ENCODE measurements at regions not wholly inside any gene's neighbourhood (a gene's known extent, or its start where the extent isn't known, plus 50 kb on each side); places are given as distances from the start of the nearest gene placed in this dataset.

DNA sequence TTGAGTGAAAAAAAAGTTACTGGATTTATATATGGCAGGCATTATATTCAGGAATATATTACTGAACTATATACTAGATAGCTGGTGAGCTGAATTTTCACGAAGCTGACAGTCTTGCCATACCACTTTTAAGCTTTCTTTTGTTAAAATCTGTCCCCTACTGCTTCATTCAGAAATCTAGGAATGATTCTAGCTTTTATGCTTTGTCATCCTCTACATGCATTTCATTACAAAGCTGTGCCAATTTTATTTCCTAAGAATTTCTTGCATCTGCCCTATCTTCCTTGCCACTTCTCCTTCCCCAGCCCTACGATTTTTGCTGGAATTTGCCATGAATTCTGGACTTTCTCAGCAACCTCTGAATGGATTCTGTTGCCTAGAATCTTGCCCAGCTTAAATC is 158.5 kb upstream of the ADGRB3 start:
- TF ChIP-seq, protein P1, sequence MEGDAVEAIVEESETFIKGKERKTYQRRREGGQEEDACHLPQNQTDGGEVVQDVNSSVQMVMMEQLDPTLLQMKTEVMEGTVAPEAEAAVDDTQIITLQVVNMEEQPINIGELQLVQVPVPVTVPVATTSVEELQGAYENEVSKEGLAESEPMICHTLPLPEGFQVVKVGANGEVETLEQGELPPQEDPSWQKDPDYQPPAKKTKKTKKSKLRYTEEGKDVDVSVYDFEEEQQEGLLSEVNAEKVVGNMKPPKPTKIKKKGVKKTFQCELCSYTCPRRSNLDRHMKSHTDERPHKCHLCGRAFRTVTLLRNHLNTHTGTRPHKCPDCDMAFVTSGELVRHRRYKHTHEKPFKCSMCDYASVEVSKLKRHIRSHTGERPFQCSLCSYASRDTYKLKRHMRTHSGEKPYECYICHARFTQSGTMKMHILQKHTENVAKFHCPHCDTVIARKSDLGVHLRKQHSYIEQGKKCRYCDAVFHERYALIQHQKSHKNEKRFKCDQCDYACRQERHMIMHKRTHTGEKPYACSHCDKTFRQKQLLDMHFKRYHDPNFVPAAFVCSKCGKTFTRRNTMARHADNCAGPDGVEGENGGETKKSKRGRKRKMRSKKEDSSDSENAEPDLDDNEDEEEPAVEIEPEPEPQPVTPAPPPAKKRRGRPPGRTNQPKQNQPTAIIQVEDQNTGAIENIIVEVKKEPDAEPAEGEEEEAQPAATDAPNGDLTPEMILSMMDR (IDR thresholded peaks at IDR 0.05; ENCODE audit: low read depth, low read length, missing control alignments), result no peak

DNA sequence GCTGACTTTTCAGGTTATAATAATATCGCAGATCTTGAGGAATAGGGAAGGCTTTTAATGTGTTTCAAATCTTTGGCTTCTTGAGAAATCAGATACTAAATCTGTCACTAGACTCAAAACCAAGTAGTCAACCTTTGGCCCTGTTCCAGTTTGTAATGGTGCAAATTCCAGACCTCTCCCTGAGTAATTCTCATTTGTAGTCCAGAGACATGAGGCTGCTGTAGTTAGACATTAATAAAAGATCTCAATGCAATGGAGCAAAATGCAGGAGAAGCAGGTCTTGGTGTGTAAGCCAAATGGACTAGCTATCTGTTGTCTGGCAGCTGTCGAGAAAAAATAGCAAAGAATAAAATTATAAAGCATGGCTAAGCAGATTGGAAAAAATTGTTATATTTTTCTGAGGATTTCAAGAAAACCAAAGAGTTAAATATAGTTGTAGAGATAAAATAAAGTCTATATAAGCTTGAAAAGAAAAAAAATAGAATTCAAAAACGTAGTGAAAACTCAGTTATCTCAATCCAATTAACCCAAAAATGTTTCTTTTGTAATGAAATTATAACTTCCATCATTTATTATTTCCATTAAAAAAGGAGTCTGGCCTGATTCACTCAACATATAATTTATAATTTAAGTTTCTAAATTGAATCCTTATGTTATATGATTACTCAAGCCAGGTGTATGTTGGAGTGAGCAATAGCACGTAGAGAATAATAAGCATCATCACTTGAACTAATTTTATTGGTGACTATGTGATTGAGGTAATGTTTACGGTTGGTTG is 161.5 kb upstream of the ADGRB3 start:
- H3K36me3 ChIP-seq (replicated peaks), result no peaks in the 10 kb centered on the region
- DNase-seq, result peak; percentile 0
- H3K4me3 ChIP-seq (ENCODE audit: low read depth, low read length), result no peak overlapping the region
- H3K27ac ChIP-seq, result no peak overlapping the region
- in situ Hi-C loops (cut with HindIII; ENCODE audit: low pct_ligation_motif_present, low sequenced_read_pairs), result no loop called here
- no peaks in the 10 kb centered on the region for H3K27me3 ChIP-seq (replicated peaks)
- TF ChIP-seq, protein P1 (IDR thresholded peaks at IDR 0.05; ENCODE audit: low read depth, low read length, missing control alignments), result no peak

More for the DNA sequence above, 158.5 kb upstream of the ADGRB3 start:
- no peak for DNase-seq
- H3K27me3 ChIP-seq (replicated peaks), result no peaks in the 10 kb centered on the region
- H3K36me3 ChIP-seq (replicated peaks), result no peaks in the 10 kb centered on the region
- H3K27ac ChIP-seq, result no peak overlapping the region
- H3K4me3 ChIP-seq (ENCODE audit: low read depth, low read length), result no peak overlapping the region
- in situ Hi-C loops (cut with HindIII; ENCODE audit: low pct_ligation_motif_present, low sequenced_read_pairs), result no loop called here

DNA sequence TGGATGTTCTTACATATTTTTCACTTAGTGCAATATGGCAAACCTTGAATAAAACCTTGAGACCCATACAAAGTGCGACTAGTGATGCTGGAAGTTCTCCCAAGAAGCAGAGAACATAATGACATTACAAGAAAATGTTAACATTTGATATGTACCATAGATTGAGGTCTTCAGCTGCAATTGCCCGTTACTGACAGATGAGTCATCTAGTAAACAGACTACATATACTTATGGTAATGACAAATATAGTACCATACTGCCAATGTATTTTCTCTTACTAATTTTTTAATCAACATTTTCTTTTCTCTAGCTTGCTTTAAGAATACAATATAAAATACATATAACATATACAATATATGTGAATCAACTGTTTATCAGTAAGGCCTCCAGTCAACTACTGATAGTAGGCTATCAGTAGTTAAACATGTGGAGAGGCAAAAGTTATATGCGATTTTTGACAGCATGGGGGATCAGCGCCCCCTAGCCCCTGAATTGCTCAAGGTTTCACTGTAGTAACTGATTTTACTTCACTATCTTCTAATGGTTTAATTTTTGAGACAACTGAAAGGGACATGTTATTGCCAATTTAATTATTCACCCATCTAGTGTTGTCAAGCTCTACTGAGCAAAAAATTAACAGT is 166.7 kb upstream of the ADGRB3 start:
- TF ChIP-seq, protein P1 (IDR thresholded peaks at IDR 0.05; ENCODE audit: low read depth, low read length, missing control alignments), result peak; percentile 65
- in situ Hi-C loops (cut with HindIII; ENCODE audit: low pct_ligation_motif_present, low sequenced_read_pairs), result no loop called here
- Histone ChIP-seq H3K4me3 (ENCODE audit: low read depth, low read length) (no peak overlapping the region), H3K36me3 (replicated peaks) (no peaks in the 10 kb centered on the region), H3K27ac (no peak overlapping the region), H3K27me3 (replicated peaks) (no peaks in the 10 kb centered on the region)
- no peak for DNase-seq

DNA sequence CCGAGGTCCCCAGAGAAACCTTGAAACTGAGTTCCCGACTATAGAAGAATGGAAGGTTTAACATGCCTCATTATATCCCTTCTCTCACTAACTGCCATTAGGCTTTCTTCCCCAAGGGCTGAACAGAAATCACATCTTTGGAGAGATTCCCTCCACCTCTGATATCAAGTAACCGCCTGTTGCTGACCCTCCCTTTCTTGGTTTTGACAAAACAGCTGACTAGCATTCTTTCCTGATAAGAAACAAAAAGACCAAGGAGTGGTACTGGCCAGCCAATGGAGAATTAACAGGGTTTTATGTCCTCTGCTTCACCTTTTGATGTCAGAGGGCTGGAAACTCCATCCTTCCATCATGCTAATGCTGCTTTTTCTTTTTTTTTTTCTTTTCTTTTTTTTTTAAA is 176.6 kb upstream of the ADGRB3 start:
- H3K27ac ChIP-seq, result no peak overlapping the region
- no peak for DNase-seq
- TF ChIP-seq, protein P1 (IDR thresholded peaks at IDR 0.05; ENCODE audit: low read depth, low read length, missing control alignments), result no peak
- H3K36me3 ChIP-seq (replicated peaks), result no peaks in the 10 kb centered on the region
- no peaks in the 10 kb centered on the region for H3K27me3 ChIP-seq (replicated peaks)
- H3K4me3 ChIP-seq (ENCODE audit: low read depth, low read length), result no peak overlapping the region
- in situ Hi-C loops (cut with HindIII; ENCODE audit: low pct_ligation_motif_present, low sequenced_read_pairs), result no loop called here

DNA sequence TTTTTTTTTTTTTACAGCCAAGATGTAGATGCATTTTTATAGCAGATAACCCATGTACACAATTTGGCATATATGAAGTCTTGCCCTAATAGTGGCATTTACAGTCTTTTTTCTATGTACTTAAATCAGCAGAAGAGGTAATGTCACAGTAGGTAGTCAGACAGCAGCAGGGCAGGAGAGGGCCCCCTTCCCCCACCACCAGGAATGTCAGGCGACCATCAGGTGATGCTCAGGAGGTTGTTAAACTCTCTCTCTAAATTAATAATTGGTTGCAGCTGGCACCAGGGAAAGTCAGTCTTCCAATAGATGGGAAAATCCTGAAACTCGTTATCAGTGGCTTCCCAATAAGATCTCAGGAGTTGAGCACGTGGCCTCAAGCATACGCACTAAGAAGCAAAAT is 188.0 kb upstream of the ADGRB3 start:
- in situ Hi-C loops (cut with HindIII; ENCODE audit: low pct_ligation_motif_present, low sequenced_read_pairs), result no loop called here
- Histone ChIP-seq H3K4me3 (ENCODE audit: low read depth, low read length) (no peak overlapping the region), H3K27me3 (replicated peaks) (no peaks in the 10 kb centered on the region), H3K36me3 (replicated peaks) (no peaks in the 10 kb centered on the region), H3K27ac (no peak overlapping the region)
- TF ChIP-seq, protein P1 (IDR thresholded peaks at IDR 0.05; ENCODE audit: low read depth, low read length, missing control alignments), result no peak
- DNase-seq, result no peak

Measured in brain microvascular endothelial cell (primary cell).